Natural killer cell treated with Interleukin-12 subunit alpha and Interleukin-12 subunit beta and Interleukin-15 and Interleukin-18, amount 100 ng/mL, for 72 hours (primary cell): ENCODE measurements at regions not wholly inside any gene's neighbourhood (a gene's known extent, or its start where the extent isn't known, plus 50 kb on each side); places are given as distances from the start of the nearest gene placed in this dataset.
A peak's percentile ranks its signal among the peaks of the same experiment; 100 is the strongest.

ENCODE experiments used
- ATAC-seq, 2 donors: fragments of 150-1000 bp; cut with Tn5 transposase in 1 of 2; sonication (Bioruptor Pico), chemical (Tn5 transposase) in 1 of 2; 2 replicates each; pipeline ENCODE4 v1.10.0; 2021
- DNase-seq: peaks from one replicate; pipeline ENCODE4 v3.0.0; 2022; ENCODE audit warnings: low spot score
- H3K27ac Mint-ChIP-seq, 2 donors: 1 replicate in 1 of 2; 2 replicates in 1 of 2; pipeline ENCODE4 v1.8.0; 2022; ENCODE audit warnings: mixed read lengths in 2 of 2, mild to moderate bottlenecking in 1 of 2, moderate library complexity in 1 of 2
- H3K27me3 Mint-ChIP-seq, 2 donors: 1 replicate in 1 of 2; 2 replicates in 1 of 2; pipeline ENCODE4 v1.8.0; 2022; ENCODE audit warnings: mixed read lengths in 2 of 2
- H3K36me3 Mint-ChIP-seq: one replicate; pipeline ENCODE4 v1.8.0; 2022; ENCODE audit warnings: mixed read lengths
- H3K4me1 Mint-ChIP-seq, 2 donors: 1 replicate in 1 of 2; 2 replicates in 1 of 2; pipeline ENCODE4 v1.8.0; 2022; ENCODE audit warnings: low read depth in 2 of 2, mixed read lengths in 2 of 2, mild to moderate bottlenecking in 1 of 2
- H3K4me3 Mint-ChIP-seq: one replicate; pipeline ENCODE4 v1.8.0; 2022; ENCODE audit warnings: mixed read lengths
- H3K9me3 Mint-ChIP-seq: 2 replicates; pipeline ENCODE4 v1.8.0; 2022; ENCODE audit warnings: mixed read lengths

- Mint-ChIP-seq H3K27me3 (peaks cover 25 to 53% of the 10 kb centered on the region in 2 donors), H3K9me3 (peaks cover 4% of the 10 kb centered on the region), H3K36me3 (no peaks in the 10 kb centered on the region), H3K4me1 (no peaks in the 10 kb centered on the region), H3K4me3 (no peak overlapping the region), H3K27ac (no peak overlapping the region)
- no peak for DNase-seq
- ATAC-seq: no peak
Observed at GRCh38 chr12:91515944-91516694, 333.5 kb upstream of the DCN start.

GRCh38 chr12:91513313-91513712 lies 330.7 kb upstream of the DCN start:
- no peak overlapping the region for H3K4me3 Mint-ChIP-seq
- H3K36me3 Mint-ChIP-seq: no peaks in the 10 kb centered on the region
- no peaks in the 10 kb centered on the region for H3K4me1 Mint-ChIP-seq
- H3K9me3 Mint-ChIP-seq: peaks cover 4% of the 10 kb centered on the region
- no peak for DNase-seq
- no peak overlapping the region for H3K27ac Mint-ChIP-seq
- H3K27me3 Mint-ChIP-seq: peaks cover 30 to 56% of the 10 kb centered on the region in 2 donors
- ATAC-seq: no peak

GRCh38 chr12:91511795-91512420 lies 329.3 kb upstream of the DCN start:
- Mint-ChIP-seq H3K36me3 (no peaks in the 10 kb centered on the region), H3K27me3 (peaks cover 24 to 49% of the 10 kb centered on the region in 2 donors), H3K9me3 (peaks cover 4% of the 10 kb centered on the region), H3K4me1 (no peaks in the 10 kb centered on the region), H3K4me3 (no peak overlapping the region), H3K27ac (no peak overlapping the region)
- DNase-seq (no peak), ATAC-seq (no peak)

- peaks cover 12 to 26% of the 10 kb centered on the region in 2 donors for H3K27me3 Mint-ChIP-seq
- ATAC-seq (no peak), DNase-seq (no peak)
- H3K9me3 Mint-ChIP-seq: no peaks in the 10 kb centered on the region
- no peak overlapping the region for H3K4me3 Mint-ChIP-seq
- H3K36me3 Mint-ChIP-seq: no peaks in the 10 kb centered on the region
- H3K4me1 Mint-ChIP-seq: no peaks in the 10 kb centered on the region
- H3K27ac Mint-ChIP-seq: no peak overlapping the region
Observed at GRCh38 chr12:91507754-91508153, 325.1 kb upstream of the DCN start.

- ATAC-seq (no peak), DNase-seq (no peak)
- H3K27me3 Mint-ChIP-seq: peaks cover 12 to 31% of the 10 kb centered on the region in 2 donors
- H3K27ac Mint-ChIP-seq: no peak overlapping the region
- H3K4me3 Mint-ChIP-seq: no peak overlapping the region
- no peaks in the 10 kb centered on the region for H3K4me1 Mint-ChIP-seq
- no peaks in the 10 kb centered on the region for H3K9me3 Mint-ChIP-seq
- H3K36me3 Mint-ChIP-seq: no peaks in the 10 kb centered on the region
Observed at GRCh38 chr12:91506452-91506851, 323.8 kb upstream of the DCN start.

- H3K4me1 Mint-ChIP-seq: no peaks in the 10 kb centered on the region
- DNase-seq (no peak), ATAC-seq (no peak)
- peaks cover 10 to 23% of the 10 kb centered on the region in 2 donors for H3K27me3 Mint-ChIP-seq
- H3K9me3 Mint-ChIP-seq: no peaks in the 10 kb centered on the region
- H3K27ac Mint-ChIP-seq: no peak overlapping the region
- no peak overlapping the region for H3K4me3 Mint-ChIP-seq
- no peaks in the 10 kb centered on the region for H3K36me3 Mint-ChIP-seq
Observed at GRCh38 chr12:91505006-91505405, 322.4 kb upstream of the DCN start.

- Mint-ChIP-seq H3K4me3 (no peak overlapping the region), H3K4me1 (no peaks in the 10 kb centered on the region), H3K27ac (no peak overlapping the region), H3K9me3 (no peaks in the 10 kb centered on the region), H3K27me3 (peaks cover 7 to 20% of the 10 kb centered on the region in 2 donors), H3K36me3 (no peaks in the 10 kb centered on the region)
- peak in 1 of 2 donors; percentile 20 for ATAC-seq
- DNase-seq: no peak
Observed at GRCh38 chr12:91502208-91502607, 319.6 kb upstream of the DCN start.

- H3K9me3 Mint-ChIP-seq: no peaks in the 10 kb centered on the region
- no peak for ATAC-seq
- H3K27ac Mint-ChIP-seq: no peak overlapping the region
- H3K4me1 Mint-ChIP-seq: no peaks in the 10 kb centered on the region
- no peak for DNase-seq
- peaks cover 6 to 17% of the 10 kb centered on the region in 2 donors for H3K27me3 Mint-ChIP-seq
- H3K36me3 Mint-ChIP-seq: no peaks in the 10 kb centered on the region
- H3K4me3 Mint-ChIP-seq: no peak overlapping the region
Observed at GRCh38 chr12:91496337-91496736, 313.7 kb upstream of the DCN start.

- no peaks in the 10 kb centered on the region for H3K36me3 Mint-ChIP-seq
- H3K9me3 Mint-ChIP-seq: no peaks in the 10 kb centered on the region
- H3K4me1 Mint-ChIP-seq: no peaks in the 10 kb centered on the region
- no peak for ATAC-seq
- H3K27ac Mint-ChIP-seq: no peak overlapping the region
- H3K27me3 Mint-ChIP-seq: peaks cover 9 to 18% of the 10 kb centered on the region in 2 donors
- H3K4me3 Mint-ChIP-seq: no peak overlapping the region
- DNase-seq: no peak
Observed at GRCh38 chr12:91493308-91493707, 310.7 kb upstream of the DCN start.

GRCh38 chr12:91492648-91493047 lies 310.0 kb upstream of the DCN start:
- Mint-ChIP-seq H3K4me1 (no peaks in the 10 kb centered on the region), H3K4me3 (no peak overlapping the region), H3K9me3 (no peaks in the 10 kb centered on the region), H3K27ac (no peak overlapping the region), H3K27me3 (peaks cover 10 to 22% of the 10 kb centered on the region in 2 donors), H3K36me3 (no peaks in the 10 kb centered on the region)
- DNase-seq (no peak), ATAC-seq (no peak)

- no peak for ATAC-seq
- Mint-ChIP-seq H3K27me3 (peaks cover 17 to 37% of the 10 kb centered on the region in 2 donors), H3K36me3 (no peaks in the 10 kb centered on the region), H3K4me3 (no peak overlapping the region), H3K4me1 (no peaks in the 10 kb centered on the region), H3K9me3 (no peaks in the 10 kb centered on the region), H3K27ac (no peak overlapping the region)
- DNase-seq: no peak
Observed at GRCh38 chr12:91490667-91491311, 308.2 kb upstream of the DCN start.

- H3K4me3 Mint-ChIP-seq: no peak overlapping the region
- no peaks in the 10 kb centered on the region for H3K36me3 Mint-ChIP-seq
- no peak for ATAC-seq
Observed at GRCh38 chr12:91483471-91483985, 300.9 kb upstream of the DCN start.

GRCh38 chr12:91482231-91482630 lies 299.6 kb upstream of the DCN start:
- H3K4me3 Mint-ChIP-seq: no peak overlapping the region
- peaks cover 11 to 40% of the 10 kb centered on the region in 2 donors for H3K27me3 Mint-ChIP-seq
- H3K4me1 Mint-ChIP-seq: no peaks in the 10 kb centered on the region
- H3K36me3 Mint-ChIP-seq: no peaks in the 10 kb centered on the region
- no peaks in the 10 kb centered on the region for H3K9me3 Mint-ChIP-seq
- ATAC-seq: no peak
- H3K27ac Mint-ChIP-seq: no peak overlapping the region
- no peak for DNase-seq

More at GRCh38 chr12:91483471-91483985, 300.9 kb upstream of the DCN start:
- Mint-ChIP-seq H3K9me3 (no peaks in the 10 kb centered on the region), H3K27me3 (peaks cover 9 to 43% of the 10 kb centered on the region in 2 donors), H3K27ac (no peak overlapping the region), H3K4me1 (no peaks in the 10 kb centered on the region)
- no peak for DNase-seq

GRCh38 chr12:91478500-91478899 lies 295.9 kb upstream of the DCN start:
- H3K4me1 Mint-ChIP-seq: no peaks in the 10 kb centered on the region
- DNase-seq (no peak), ATAC-seq (no peak)
- H3K27ac Mint-ChIP-seq: no peak overlapping the region
- no peak overlapping the region for H3K4me3 Mint-ChIP-seq
- H3K27me3 Mint-ChIP-seq: peaks cover 19 to 38% of the 10 kb centered on the region in 2 donors
- no peaks in the 10 kb centered on the region for H3K9me3 Mint-ChIP-seq
- no peaks in the 10 kb centered on the region for H3K36me3 Mint-ChIP-seq
